T-helper 1 cell treated with Interleukin-12 subunit alpha and Interleukin-12 subunit beta and Interleukin-4 antibody, amounts not matched to agents 30 μg/mL and 1 μg/mL, for 36 hours (primary cell): ENCODE measurements at regions not wholly inside any gene's neighbourhood (a gene's known extent, or its start where the extent isn't known, plus 50 kb on each side); places are given as distances from the start of the nearest gene placed in this dataset.

ENCODE experiments used
- H3K27ac Mint-ChIP-seq: one replicate; pipeline ENCODE4 v1.8.0; 2021; ENCODE audit warnings: mild to moderate bottlenecking, mixed read lengths
- H3K27me3 Mint-ChIP-seq: one replicate; pipeline ENCODE4 v1.8.0; 2021; ENCODE audit warnings: low read depth, mixed read lengths
- H3K36me3 Mint-ChIP-seq: one replicate; pipeline ENCODE4 v1.8.0; 2021; ENCODE audit warnings: low read depth, mixed read lengths
- H3K4me1 Mint-ChIP-seq: one replicate; pipeline ENCODE4 v1.8.0; 2021; ENCODE audit warnings: low read depth, mixed read lengths
- H3K4me3 Mint-ChIP-seq: one replicate; pipeline ENCODE4 v1.8.0; 2021; ENCODE audit warnings: mild to moderate bottlenecking, moderate library complexity, mixed read lengths
- H3K9me3 Mint-ChIP-seq: one replicate; pipeline ENCODE4 v1.8.0; 2021; ENCODE audit warnings: mixed read lengths

- H3K27ac Mint-ChIP-seq = no peak overlapping the region
- no peaks in the 10 kb centered on the region for H3K9me3 Mint-ChIP-seq
- H3K36me3 Mint-ChIP-seq = no peaks in the 10 kb centered on the region
- no peaks in the 10 kb centered on the region for H3K27me3 Mint-ChIP-seq
- no peak overlapping the region for H3K4me3 Mint-ChIP-seq
- H3K4me1 Mint-ChIP-seq = no peaks in the 10 kb centered on the region
These were observed 796.4 kb upstream of the ARPP21 start for GRCh38 chr3:34842706-34843480.

- no peak overlapping the region for H3K4me3 Mint-ChIP-seq
- H3K36me3 Mint-ChIP-seq = no peaks in the 10 kb centered on the region
- no peak overlapping the region for H3K27ac Mint-ChIP-seq
- H3K27me3 Mint-ChIP-seq = no peaks in the 10 kb centered on the region
- H3K9me3 Mint-ChIP-seq = no peaks in the 10 kb centered on the region
- no peaks in the 10 kb centered on the region for H3K4me1 Mint-ChIP-seq
These were observed 795.1 kb upstream of the ARPP21 start for GRCh38 chr3:34844323-34844620.

DNA sequence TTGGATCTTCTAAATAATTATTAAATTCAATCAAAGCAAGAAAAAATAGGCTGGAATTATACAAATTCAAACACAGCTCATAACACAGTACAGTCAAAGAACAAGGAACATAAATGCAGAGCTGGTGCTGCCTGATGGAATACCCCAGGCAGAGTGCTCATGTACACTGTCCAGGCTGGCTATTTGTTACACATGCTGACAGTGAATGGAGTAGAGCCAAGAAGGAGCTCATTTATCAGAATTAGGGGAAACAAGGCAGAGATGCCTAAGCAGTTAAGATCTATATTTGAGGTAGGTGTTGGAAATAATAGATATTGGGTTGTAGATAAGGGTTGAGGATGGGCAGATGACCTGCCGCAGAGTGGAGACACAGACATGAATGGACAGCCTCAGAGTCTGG, 788.2 kb upstream of the ARPP21 start:
- no peaks in the 10 kb centered on the region for H3K4me1 Mint-ChIP-seq
- H3K36me3 Mint-ChIP-seq = no peaks in the 10 kb centered on the region
- H3K9me3 Mint-ChIP-seq = no peaks in the 10 kb centered on the region
- H3K27ac Mint-ChIP-seq = no peak overlapping the region
- no peak overlapping the region for H3K4me3 Mint-ChIP-seq
- no peaks in the 10 kb centered on the region for H3K27me3 Mint-ChIP-seq

GRCh38 chr3:34852844-34853439, 786.4 kb upstream of the ARPP21 start:
- Mint-ChIP-seq H3K27me3 (no peaks in the 10 kb centered on the region), H3K4me1 (no peaks in the 10 kb centered on the region), H3K27ac (no peak overlapping the region), H3K36me3 (no peaks in the 10 kb centered on the region), H3K4me3 (no peak overlapping the region), H3K9me3 (no peaks in the 10 kb centered on the region)

GRCh38 chr3:34856081-34856947, 783.0 kb upstream of the ARPP21 start:
- H3K4me3 Mint-ChIP-seq = no peak overlapping the region
- no peak overlapping the region for H3K27ac Mint-ChIP-seq
- no peaks in the 10 kb centered on the region for H3K9me3 Mint-ChIP-seq
- no peaks in the 10 kb centered on the region for H3K4me1 Mint-ChIP-seq
- H3K27me3 Mint-ChIP-seq = no peaks in the 10 kb centered on the region
- no peaks in the 10 kb centered on the region for H3K36me3 Mint-ChIP-seq

- Mint-ChIP-seq H3K4me3 (no peak overlapping the region), H3K27ac (no peak overlapping the region), H3K9me3 (no peaks in the 10 kb centered on the region), H3K36me3 (no peaks in the 10 kb centered on the region), H3K27me3 (no peaks in the 10 kb centered on the region), H3K4me1 (no peaks in the 10 kb centered on the region)
These were observed 781.2 kb upstream of the ARPP21 start for GRCh38 chr3:34858067-34858660.

DNA sequence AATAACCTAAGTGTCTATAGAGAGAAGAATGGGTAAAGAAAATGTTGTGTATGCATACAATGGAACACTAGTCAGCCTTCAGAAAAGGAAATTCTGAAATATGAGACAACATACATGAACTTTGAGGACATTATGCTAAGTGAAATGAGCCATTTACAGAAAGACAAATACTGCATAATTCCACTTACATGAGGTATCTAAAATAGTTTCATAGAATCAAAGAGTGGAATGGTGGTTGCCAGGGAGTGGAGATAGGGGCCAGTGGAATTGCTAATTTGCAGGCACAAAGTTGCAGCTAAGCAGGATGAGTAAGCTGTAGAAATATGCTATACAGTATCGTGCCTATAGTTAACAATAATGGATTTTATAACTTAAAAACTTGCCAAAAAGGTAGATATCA, 779.6 kb upstream of the ARPP21 start:
- Mint-ChIP-seq H3K36me3 (no peaks in the 10 kb centered on the region), H3K4me3 (no peak overlapping the region), H3K9me3 (no peaks in the 10 kb centered on the region), H3K27me3 (no peaks in the 10 kb centered on the region), H3K4me1 (no peaks in the 10 kb centered on the region), H3K27ac (no peak overlapping the region)

DNA sequence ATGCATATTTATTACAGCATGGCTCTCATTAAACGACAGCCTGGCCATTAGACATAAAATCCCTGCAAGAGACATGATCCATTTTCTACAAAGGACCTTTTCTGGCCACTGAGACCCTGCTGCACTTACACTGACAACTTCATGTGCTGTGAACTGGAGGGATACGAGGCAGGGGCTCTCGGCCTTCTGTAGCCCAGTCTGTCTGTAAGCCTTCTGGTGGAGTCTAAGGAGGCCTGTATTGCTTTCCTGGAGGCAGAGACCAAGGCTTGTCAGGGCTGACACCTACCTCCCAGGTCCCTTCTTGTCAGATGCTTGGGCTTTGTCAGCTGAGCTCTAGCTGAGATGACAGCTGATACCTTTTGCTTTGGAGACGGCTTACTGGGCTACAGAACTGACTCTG, 776.9 kb upstream of the ARPP21 start:
- Mint-ChIP-seq H3K9me3 (no peaks in the 10 kb centered on the region), H3K36me3 (no peaks in the 10 kb centered on the region), H3K4me3 (no peak overlapping the region), H3K27me3 (no peaks in the 10 kb centered on the region), H3K4me1 (no peaks in the 10 kb centered on the region), H3K27ac (no peak overlapping the region)

DNA sequence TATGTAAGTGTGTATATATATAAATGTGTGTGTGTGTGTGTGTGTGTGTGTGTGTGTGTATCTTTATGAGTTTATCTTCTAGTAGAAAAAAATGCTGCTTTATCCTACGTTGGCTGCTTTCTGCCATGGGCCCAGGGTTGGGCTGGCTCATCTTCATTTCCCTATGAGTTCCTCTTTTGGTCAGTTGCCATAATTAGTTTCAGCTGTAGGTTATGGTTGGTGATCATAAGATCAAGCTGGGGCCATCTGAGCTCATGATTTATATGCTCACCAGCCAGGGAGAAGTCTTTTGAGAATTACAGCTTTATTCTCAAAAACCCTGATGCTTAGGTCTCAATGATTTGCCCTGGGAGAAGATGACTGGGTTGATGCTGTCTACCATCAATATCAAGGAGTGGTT, 775.8 kb upstream of the ARPP21 start:
- Mint-ChIP-seq H3K4me3 (no peak overlapping the region), H3K27me3 (no peaks in the 10 kb centered on the region), H3K27ac (no peak overlapping the region), H3K36me3 (no peaks in the 10 kb centered on the region), H3K4me1 (no peaks in the 10 kb centered on the region), H3K9me3 (no peaks in the 10 kb centered on the region)

DNA sequence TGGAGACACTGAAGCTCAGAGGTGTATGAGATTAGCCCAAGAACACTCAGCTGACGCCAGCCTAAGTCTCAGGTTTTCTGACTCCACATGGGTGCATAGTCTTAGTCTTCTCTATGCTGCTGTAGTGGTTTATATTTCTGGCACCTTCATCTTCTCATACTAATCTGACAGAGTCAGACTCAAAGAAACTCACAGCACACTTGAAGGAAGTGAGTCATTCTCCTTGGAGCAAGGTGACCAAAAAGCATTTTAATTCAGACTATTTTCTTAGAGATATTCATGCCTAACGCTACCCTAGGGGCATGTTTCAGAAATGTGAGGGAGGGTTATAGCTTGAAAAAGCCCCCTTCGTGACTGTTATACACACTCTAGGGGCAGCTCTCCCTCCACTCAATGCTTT, 775.3 kb upstream of the ARPP21 start:
- H3K27ac Mint-ChIP-seq = no peak overlapping the region
- H3K36me3 Mint-ChIP-seq = no peaks in the 10 kb centered on the region
- H3K4me1 Mint-ChIP-seq = no peaks in the 10 kb centered on the region
- no peaks in the 10 kb centered on the region for H3K27me3 Mint-ChIP-seq
- H3K4me3 Mint-ChIP-seq = no peak overlapping the region
- no peaks in the 10 kb centered on the region for H3K9me3 Mint-ChIP-seq

- no peak overlapping the region for H3K27ac Mint-ChIP-seq
- no peaks in the 10 kb centered on the region for H3K27me3 Mint-ChIP-seq
- no peaks in the 10 kb centered on the region for H3K9me3 Mint-ChIP-seq
- no peaks in the 10 kb centered on the region for H3K4me1 Mint-ChIP-seq
- no peaks in the 10 kb centered on the region for H3K36me3 Mint-ChIP-seq
- H3K4me3 Mint-ChIP-seq = no peak overlapping the region
These were observed 774.0 kb upstream of the ARPP21 start for GRCh38 chr3:34865346-34865745.

DNA sequence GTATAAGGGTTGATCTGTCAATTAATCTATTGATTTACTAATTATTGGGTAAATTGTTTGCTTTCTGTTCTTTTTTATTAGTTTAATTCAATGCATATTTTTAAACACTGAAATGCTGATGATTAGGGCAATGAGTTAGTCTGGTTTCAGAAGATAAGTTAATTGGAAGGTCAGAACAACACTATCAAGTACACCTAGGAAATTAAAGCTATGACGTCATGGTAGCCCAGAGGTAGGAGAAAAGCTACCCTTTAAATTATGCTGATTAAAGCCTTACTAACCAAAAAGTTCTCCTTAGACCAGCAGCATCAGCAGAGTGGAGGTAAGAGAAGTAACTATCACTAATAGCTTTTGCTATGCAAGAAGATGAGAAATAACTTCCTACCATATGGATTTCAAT, 770.4 kb upstream of the ARPP21 start:
- Mint-ChIP-seq H3K4me1 (no peaks in the 10 kb centered on the region), H3K36me3 (no peaks in the 10 kb centered on the region), H3K9me3 (no peaks in the 10 kb centered on the region), H3K4me3 (no peak overlapping the region), H3K27ac (no peak overlapping the region), H3K27me3 (no peaks in the 10 kb centered on the region)

GRCh38 chr3:34869696-34870095, 769.6 kb upstream of the ARPP21 start:
- Mint-ChIP-seq H3K4me3 (no peak overlapping the region), H3K4me1 (no peaks in the 10 kb centered on the region)

DNA sequence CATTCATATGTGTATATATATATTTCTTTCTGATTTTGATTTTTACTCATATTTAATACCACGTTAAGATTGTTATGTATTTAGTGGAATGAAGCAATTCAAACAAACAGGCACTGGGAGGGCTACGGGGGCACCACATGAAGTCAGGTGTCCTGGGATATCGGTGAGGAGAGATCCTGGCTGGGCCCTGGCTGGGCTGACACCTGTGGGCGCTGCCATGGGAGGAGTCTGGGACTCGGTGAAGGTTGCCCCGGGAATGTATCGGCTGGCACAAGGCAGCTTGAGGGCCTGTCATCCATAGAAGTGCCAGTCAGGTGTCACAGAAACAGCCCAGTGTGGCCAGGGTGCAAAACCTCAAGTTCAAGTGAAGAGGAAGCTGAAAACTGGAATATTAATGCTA, 766.9 kb upstream of the ARPP21 start:
- no peaks in the 10 kb centered on the region for H3K27me3 Mint-ChIP-seq
- no peak overlapping the region for H3K4me3 Mint-ChIP-seq
- no peaks in the 10 kb centered on the region for H3K36me3 Mint-ChIP-seq
- no peaks in the 10 kb centered on the region for H3K4me1 Mint-ChIP-seq
- H3K9me3 Mint-ChIP-seq = no peaks in the 10 kb centered on the region
- H3K27ac Mint-ChIP-seq = no peak overlapping the region

More at GRCh38 chr3:34869696-34870095, 769.6 kb upstream of the ARPP21 start:
- H3K27me3 Mint-ChIP-seq = no peaks in the 10 kb centered on the region
- no peak overlapping the region for H3K27ac Mint-ChIP-seq
- H3K36me3 Mint-ChIP-seq = no peaks in the 10 kb centered on the region
- H3K9me3 Mint-ChIP-seq = no peaks in the 10 kb centered on the region

GRCh38 chr3:34876997-34877396, 762.3 kb upstream of the ARPP21 start:
- no peaks in the 10 kb centered on the region for H3K27me3 Mint-ChIP-seq
- H3K36me3 Mint-ChIP-seq = no peaks in the 10 kb centered on the region
- H3K4me3 Mint-ChIP-seq = no peak overlapping the region
- no peaks in the 10 kb centered on the region for H3K4me1 Mint-ChIP-seq
- no peak overlapping the region for H3K27ac Mint-ChIP-seq
- H3K9me3 Mint-ChIP-seq = no peaks in the 10 kb centered on the region
